Mucosa of stomach (tissue), 1 donor: ENCODE measurements at regions not wholly inside any gene's neighbourhood (a gene's known extent, or its start where the extent isn't known, plus 50 kb on each side); places are given as distances from the start of the nearest gene placed in this dataset.

Source experiments
- H3K27me3 ChIP-seq: one replicate; pipeline ENCODE4 v1.7.0; 2013; ENCODE audit warnings: mild to moderate bottlenecking, low read length; ENCODE audit not compliant: control insufficient read depth, insufficient read depth
- H3K36me3 ChIP-seq: one replicate; pipeline ENCODE4 v1.7.0; 2013; ENCODE audit warnings: low read length; ENCODE audit not compliant: control insufficient read depth, insufficient read depth
- H3K4me1 ChIP-seq: one replicate; pipeline ENCODE4 v1.7.0; 2013; ENCODE audit warnings: mild to moderate bottlenecking, low read length; ENCODE audit not compliant: control insufficient read depth, insufficient read depth
- H3K4me3 ChIP-seq: one replicate; pipeline ENCODE4 v1.7.0; 2013; ENCODE audit warnings: low read length
- H3K9ac ChIP-seq: one replicate; pipeline ENCODE4 v1.7.0; 2013; ENCODE audit warnings: mild to moderate bottlenecking, low read length, moderate library complexity
- H3K9me3 ChIP-seq: one replicate; pipeline ENCODE4 v1.7.0; 2013; ENCODE audit warnings: mild to moderate bottlenecking, low read length, moderate library complexity; ENCODE audit not compliant: control insufficient read depth
- donor health status: Pancreatic carcinoma.

DNA sequence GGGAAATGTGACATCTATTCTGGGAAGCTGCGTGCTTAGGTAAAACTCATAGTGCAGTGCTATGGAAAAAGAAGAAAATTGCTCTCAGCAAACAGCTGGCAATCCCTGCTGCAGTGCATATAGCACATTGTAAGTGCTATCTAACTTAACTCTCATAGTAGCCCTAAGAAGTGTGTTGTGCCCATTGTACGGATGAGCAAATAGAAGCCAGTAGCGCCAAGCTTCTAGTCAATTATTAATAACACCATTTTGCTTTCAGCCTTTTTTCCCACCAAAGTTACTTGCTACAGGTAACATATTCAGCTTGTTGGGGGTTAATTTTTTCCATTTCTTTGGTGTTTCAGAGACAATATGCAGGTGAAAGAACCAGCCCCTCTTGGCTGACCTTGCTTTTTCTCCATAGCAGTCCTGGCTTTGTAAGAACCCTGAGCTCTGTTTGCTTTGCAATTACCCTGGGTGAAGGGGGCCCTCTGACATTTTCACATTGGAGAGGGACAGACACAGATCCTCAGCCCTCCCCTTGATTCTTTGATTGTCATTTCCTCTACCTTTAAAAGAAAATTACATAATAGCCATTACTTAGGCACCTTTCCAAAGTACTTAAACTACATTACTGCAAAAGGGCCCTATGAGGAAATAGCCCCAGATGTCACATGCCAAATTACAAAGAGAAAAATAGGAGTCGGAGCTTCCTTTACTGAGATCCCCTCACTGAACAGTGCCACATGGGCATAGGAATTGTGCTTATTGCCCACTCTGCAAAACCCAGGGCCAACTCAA is 576.2 kb upstream of the TBX3 start:
- Histone ChIP-seq H3K9me3 (no peaks in the 10 kb centered on the region), H3K27me3 (no peaks in the 10 kb centered on the region), H3K4me3 (no peak overlapping the region)

DNA sequence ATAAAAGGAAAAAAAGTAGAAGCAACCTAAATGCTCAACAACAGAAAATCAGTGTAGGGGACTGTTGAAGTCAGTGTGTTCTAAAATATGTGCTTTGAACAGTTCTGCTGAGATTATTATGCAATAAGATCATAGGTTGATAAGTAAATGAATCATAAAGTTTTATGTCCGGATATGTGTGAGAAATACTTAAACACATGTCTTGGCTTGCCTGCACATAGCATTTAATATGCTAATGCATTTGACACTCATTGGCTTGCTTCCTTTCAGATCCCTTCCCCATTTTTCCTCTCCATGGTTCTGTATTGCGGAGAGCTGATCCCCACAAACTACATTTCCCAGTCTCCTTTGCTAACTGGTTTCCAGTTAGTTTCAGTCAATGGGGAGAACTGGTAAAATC is 573.8 kb upstream of the TBX3 start:
- no peaks in the 10 kb centered on the region for H3K36me3 ChIP-seq
- H3K27me3 ChIP-seq: no peaks in the 10 kb centered on the region
- H3K9me3 ChIP-seq: no peaks in the 10 kb centered on the region
- H3K9ac ChIP-seq: no peak overlapping the region
- no peak overlapping the region for H3K4me3 ChIP-seq
- peaks cover 22% of the 10 kb centered on the region for H3K4me1 ChIP-seq

More for the DNA sequence above, 576.2 kb upstream of the TBX3 start:
- H3K4me1 ChIP-seq: peaks cover 22% of the 10 kb centered on the region
- H3K9ac ChIP-seq: no peak overlapping the region
- H3K36me3 ChIP-seq: no peaks in the 10 kb centered on the region

DNA sequence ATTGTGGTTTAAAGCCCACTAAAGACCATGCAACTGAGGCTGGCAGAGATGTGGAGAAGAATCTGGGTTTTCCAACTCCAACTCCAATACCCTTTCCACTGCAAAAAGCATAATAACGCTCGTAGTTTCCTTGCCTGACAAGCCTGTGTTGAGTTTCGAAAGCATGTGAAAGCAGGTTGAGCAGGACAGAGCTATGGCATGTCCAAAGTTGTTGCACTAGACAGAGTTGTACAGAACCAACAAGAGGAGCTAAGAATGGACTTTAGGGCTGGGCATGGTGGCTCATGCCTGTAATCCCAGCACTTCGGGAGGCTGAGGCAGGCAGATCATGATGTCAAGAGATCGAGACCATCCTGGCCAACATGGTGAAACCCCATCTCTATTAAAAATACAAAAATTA is 572.0 kb upstream of the TBX3 start:
- Histone ChIP-seq H3K4me3 (no peak overlapping the region), H3K36me3 (no peaks in the 10 kb centered on the region), H3K27me3 (no peaks in the 10 kb centered on the region), H3K4me1 (peaks cover 9% of the 10 kb centered on the region), H3K9ac (no peak overlapping the region), H3K9me3 (no peaks in the 10 kb centered on the region)

DNA sequence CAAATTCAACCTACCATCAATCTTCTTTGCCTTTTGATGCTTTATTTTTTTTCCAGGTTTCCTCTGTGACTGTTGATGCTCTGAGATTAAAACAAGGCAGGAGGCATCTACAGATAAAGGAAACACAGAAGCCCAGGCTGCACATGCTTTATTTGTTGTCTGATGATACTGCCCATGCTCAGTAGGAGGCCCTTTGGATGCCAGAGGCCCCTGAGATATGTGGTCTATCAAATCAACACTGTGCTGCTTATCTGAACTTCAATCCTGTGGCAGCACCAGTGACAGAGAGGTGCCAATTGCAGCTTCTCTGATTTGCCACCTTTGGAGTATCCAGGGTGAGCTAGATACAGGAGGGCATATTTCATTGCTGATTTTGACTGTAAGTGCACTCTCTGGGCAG is 571.3 kb upstream of the TBX3 start:
- Histone ChIP-seq H3K4me1 (peaks cover 2% of the 10 kb centered on the region), H3K36me3 (no peaks in the 10 kb centered on the region), H3K4me3 (no peak overlapping the region), H3K27me3 (no peaks in the 10 kb centered on the region), H3K9ac (no peak overlapping the region), H3K9me3 (no peaks in the 10 kb centered on the region)

DNA sequence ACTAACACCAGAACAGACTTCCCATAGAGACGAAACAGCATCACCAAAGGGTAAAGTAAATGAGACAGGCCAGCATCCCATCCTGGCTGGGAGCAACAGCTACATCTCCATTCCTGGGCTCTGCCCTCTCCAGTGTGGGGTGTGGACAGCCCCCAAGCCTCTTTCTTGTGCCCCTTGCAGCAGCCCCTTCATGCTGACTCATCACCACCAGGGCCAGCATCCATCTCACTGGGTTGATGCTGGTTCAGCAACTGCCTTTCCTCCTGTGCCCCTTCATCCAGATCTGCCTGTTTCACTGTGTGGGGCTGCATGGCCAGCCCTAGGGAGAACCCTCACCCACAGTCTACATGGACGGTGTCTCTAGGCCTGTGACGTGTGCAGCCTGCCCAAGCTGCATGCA is 569.1 kb upstream of the TBX3 start:
- Histone ChIP-seq H3K4me1 (no peaks in the 10 kb centered on the region), H3K9ac (no peak overlapping the region), H3K27me3 (no peaks in the 10 kb centered on the region), H3K4me3 (no peak overlapping the region), H3K36me3 (no peaks in the 10 kb centered on the region), H3K9me3 (no peaks in the 10 kb centered on the region)

DNA sequence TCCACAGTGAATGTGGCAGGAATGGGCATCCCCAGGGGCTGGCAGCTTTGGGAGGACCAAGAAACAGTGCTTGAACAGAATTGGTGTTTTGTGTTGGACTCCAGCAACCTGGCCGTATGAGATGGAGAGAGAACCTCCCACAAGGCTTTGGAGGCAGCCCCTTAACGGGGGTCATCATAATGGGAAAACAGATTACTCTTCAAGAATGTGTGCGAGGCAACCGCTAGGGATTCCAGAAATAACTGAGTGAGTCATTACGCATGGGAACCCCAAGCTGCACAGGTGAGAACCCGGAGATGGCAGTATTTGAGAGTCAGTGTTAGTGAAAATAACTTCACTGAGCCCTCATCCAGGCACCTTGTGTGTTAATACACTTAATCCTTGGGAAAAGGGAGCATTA is 567.8 kb upstream of the TBX3 start:
- H3K9me3 ChIP-seq: no peaks in the 10 kb centered on the region
- H3K4me1 ChIP-seq: no peaks in the 10 kb centered on the region
- H3K36me3 ChIP-seq: no peaks in the 10 kb centered on the region
- H3K9ac ChIP-seq: no peak overlapping the region
- H3K4me3 ChIP-seq: no peak overlapping the region
- no peaks in the 10 kb centered on the region for H3K27me3 ChIP-seq

DNA sequence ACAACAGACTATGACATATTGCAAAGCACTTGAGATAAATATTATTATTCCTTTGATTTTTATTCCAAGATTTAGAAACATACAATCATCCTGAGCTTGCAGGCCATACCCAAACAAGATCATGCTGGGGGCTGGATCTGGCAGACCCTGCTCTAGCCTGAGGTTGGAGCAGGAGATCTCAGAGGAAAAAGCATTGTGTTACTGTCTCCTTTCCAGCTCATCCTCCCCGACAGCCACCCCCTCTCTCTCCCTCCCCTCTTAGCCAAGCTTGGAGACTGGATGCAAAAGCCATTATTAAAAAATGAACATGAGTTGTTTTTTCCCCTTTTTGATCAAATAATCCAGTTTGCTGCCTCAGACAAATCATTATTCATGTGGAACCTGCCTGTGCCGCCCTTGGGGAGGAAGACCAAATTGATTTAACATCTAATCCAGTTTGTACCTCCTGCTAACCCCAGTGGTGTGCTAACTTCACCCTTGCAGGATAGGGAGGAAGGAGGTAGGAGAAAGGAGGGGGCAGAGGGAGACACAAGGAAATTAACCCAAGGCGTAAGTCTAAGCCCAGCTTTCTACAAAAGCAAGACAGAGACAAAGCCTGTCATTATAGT is 565.8 kb upstream of the TBX3 start:
- Histone ChIP-seq H3K4me1 (no peaks in the 10 kb centered on the region), H3K9ac (no peak overlapping the region), H3K4me3 (no peak overlapping the region), H3K36me3 (no peaks in the 10 kb centered on the region), H3K27me3 (no peaks in the 10 kb centered on the region), H3K9me3 (no peaks in the 10 kb centered on the region)

DNA sequence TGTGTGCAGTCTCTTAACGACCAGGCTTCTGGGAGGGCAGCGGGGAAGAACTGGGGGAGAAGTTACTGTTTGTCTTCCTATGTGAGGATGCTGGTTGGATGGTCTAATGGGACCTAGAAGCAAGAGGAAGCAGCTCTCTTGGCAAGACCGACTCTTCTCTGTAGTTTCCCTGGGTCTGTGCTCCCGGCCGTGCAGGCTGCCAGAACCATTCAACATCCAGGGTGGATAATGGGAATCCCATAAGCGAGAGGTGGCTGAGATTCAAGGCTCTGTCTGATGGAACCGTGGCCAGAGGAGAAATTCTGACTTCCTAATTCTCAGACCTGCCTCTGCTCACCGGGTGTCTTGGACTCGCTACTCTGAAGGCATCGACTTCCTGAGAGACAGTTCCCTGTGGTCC is 561.0 kb upstream of the TBX3 start:
- no peaks in the 10 kb centered on the region for H3K36me3 ChIP-seq
- no peaks in the 10 kb centered on the region for H3K4me1 ChIP-seq
- no peak overlapping the region for H3K4me3 ChIP-seq
- no peaks in the 10 kb centered on the region for H3K27me3 ChIP-seq
- H3K9ac ChIP-seq: no peak overlapping the region
- H3K9me3 ChIP-seq: no peaks in the 10 kb centered on the region

DNA sequence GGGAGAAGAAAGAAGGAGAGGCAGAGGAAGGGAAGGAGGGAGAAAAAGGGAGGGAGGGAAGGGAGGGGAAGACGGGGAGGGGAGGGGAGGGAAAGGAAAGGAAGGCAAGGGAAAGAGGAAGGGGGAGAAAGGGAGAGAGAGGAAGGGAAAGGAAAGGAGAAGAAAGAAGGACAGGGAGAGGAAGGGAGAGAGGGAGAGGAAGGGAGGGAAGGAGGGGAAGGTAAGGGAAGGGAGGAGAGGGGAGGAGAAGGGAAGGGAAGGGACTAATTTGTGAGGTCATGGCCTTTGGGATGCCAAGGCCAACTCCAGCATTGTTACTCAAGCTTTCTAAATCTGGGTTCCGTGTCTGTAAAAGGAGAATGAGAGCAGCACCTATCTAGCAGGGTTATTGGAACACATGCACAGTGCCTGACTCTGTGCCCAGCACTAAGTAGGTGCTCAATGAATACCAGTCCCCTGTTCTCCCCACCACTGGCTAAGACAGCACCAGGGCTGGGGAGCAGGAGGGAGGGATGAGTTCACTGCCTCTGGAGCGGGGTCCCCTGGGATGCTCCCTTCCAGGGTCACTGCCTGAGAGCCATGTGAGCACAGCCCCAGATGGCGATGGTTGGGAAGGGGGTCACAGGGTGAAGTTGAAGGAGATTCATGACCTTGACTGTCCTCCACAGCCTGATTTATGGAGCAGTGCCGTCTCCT is 560.1 kb upstream of the TBX3 start:
- Histone ChIP-seq H3K27me3 (no peaks in the 10 kb centered on the region), H3K9me3 (no peaks in the 10 kb centered on the region), H3K4me3 (no peak overlapping the region), H3K9ac (no peak overlapping the region), H3K4me1 (no peaks in the 10 kb centered on the region), H3K36me3 (no peaks in the 10 kb centered on the region)

DNA sequence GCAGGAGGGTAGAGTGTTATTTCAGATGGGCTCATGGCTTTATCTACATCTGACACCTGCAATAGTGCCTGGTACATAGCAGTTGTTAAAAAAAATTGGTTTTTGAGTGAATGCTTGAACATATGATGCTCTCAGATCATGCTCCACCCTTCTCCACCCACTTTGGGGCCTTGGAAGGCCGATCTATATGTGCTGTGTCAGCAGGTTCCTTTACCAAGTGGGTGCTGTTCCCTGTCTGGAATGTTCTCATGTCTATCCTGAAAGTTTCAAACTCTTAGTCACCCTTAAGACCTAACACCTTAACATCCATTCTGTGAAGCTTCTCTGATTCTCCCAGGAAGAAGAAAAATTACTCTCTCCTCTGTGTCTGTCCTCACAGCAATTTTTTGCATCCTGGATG is 556.3 kb upstream of the TBX3 start:
- Histone ChIP-seq H3K27me3 (no peaks in the 10 kb centered on the region), H3K4me1 (no peaks in the 10 kb centered on the region)

DNA sequence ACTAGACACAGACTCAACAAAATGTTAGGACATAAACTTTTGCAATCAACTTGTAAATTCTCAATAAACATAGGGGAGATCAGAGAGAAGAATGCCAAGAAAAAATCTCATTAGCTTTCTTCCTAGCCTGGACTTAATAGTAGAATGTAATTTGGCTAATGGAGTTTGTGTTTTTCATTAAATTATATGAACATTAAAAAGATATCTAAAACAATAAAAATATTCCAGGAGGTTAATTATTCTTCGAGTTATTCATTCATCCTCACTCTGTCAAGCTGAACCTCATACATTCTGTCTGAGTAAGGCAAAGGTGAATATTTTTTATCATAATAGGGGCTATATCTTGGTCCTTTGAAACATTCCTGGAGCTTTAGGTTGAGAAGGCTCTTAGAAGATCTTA is 551.9 kb upstream of the TBX3 start:
- Histone ChIP-seq H3K9ac (no peak overlapping the region), H3K36me3 (no peaks in the 10 kb centered on the region), H3K4me3 (no peak overlapping the region), H3K9me3 (no peaks in the 10 kb centered on the region), H3K4me1 (no peaks in the 10 kb centered on the region), H3K27me3 (no peaks in the 10 kb centered on the region)

More for the DNA sequence above, 556.3 kb upstream of the TBX3 start:
- no peak overlapping the region for H3K4me3 ChIP-seq
- H3K9me3 ChIP-seq: no peaks in the 10 kb centered on the region
- H3K9ac ChIP-seq: no peak overlapping the region
- H3K36me3 ChIP-seq: no peaks in the 10 kb centered on the region

DNA sequence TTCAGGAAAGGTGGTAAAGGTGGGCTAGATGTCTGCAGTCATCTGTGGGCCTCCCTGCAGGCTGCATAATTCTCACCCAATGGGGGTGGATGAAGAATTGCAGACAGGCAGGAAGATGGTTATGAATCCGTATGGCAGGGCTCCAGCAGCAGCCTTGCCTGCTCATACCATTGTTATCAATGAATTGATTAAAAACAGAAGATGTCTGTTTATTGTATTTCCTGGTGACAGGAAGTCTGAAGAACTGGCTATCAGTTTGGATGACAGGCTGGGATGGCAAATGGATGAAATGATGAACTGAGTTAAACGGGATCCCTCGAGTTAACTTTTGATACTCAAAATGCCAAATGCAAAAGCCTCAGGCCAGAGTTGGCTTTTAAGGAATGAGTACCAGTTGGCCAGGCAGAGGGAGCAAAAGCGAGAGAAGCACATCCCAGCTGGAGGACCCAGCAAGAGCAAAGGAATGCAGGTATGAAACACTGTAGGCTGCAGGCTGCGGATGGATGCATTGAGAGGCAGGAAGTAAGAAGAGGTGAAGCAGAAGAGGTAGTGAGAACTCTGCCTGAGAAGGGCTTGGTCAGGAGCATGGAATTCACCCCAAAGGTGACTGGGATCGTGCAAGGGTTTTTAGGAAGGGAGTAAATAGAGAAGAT is 550.0 kb upstream of the TBX3 start:
- Histone ChIP-seq H3K9ac (no peak overlapping the region), H3K9me3 (no peaks in the 10 kb centered on the region), H3K4me3 (no peak overlapping the region)

More for the DNA sequence above, 550.0 kb upstream of the TBX3 start:
- Histone ChIP-seq H3K4me1 (no peaks in the 10 kb centered on the region), H3K27me3 (no peaks in the 10 kb centered on the region), H3K36me3 (no peaks in the 10 kb centered on the region)
